ENCODE measurements at regions not wholly inside any gene's neighbourhood (a gene's known extent, or its start where the extent isn't known, plus 50 kb on each side); places are given as distances from the start of the nearest gene placed in this dataset.

DNA sequence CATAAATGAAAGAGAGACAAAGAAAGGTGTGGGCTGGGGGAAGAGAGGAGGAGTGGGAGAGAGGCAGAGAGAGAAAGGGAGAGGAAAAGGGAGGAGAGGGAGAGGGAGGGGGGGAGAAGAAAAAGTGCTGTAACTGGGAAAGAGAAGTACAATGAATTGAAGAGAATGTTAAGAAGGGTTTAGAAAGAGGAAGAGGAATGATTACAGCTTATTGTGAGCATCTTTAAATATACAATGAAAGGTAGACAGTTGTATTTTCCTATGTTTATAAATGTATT is 229.1 kb upstream of the PMFBP1 start:
- TF ChIP-seq, protein P1, sequence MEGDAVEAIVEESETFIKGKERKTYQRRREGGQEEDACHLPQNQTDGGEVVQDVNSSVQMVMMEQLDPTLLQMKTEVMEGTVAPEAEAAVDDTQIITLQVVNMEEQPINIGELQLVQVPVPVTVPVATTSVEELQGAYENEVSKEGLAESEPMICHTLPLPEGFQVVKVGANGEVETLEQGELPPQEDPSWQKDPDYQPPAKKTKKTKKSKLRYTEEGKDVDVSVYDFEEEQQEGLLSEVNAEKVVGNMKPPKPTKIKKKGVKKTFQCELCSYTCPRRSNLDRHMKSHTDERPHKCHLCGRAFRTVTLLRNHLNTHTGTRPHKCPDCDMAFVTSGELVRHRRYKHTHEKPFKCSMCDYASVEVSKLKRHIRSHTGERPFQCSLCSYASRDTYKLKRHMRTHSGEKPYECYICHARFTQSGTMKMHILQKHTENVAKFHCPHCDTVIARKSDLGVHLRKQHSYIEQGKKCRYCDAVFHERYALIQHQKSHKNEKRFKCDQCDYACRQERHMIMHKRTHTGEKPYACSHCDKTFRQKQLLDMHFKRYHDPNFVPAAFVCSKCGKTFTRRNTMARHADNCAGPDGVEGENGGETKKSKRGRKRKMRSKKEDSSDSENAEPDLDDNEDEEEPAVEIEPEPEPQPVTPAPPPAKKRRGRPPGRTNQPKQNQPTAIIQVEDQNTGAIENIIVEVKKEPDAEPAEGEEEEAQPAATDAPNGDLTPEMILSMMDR (IDR thresholded peaks at IDR 0.05 in 8 of 11, conservative IDR thresholded peaks at IDR 0.05 in 3 of 11): no peak
- TF ChIP-seq POLR2A (IDR thresholded peaks at IDR 0.05) (no peak), POLR2AphosphoS5 (IDR thresholded peaks at IDR 0.05) (no peak)
